ENCODE measurements at regions not wholly inside any gene's neighbourhood (a gene's known extent, or its start where the extent isn't known, plus 50 kb on each side); places are given as distances from the start of the nearest gene placed in this dataset.

- TF ChIP-seq ZBTB4 (CRISPR knock-in tag; IDR thresholded peaks at IDR 0.05) (no peak), TCF7 (IDR thresholded peaks at IDR 0.05; ENCODE audit: borderline replicate concordance) (no peak)
These were observed 903.4 kb downstream of the TECRL start (continued) for GRCh38 chr4:63505714-63506460.

GRCh38 chr4:63493265-63493664, 916.0 kb downstream of the TECRL start:
- intact Hi-C loops (cut with micrococcal nuclease; ENCODE audit: unreplicated experiment) = no loop called here
- ATAC-seq (peak; percentile 44), FAIRE-seq (no peak), DNase-seq (ENCODE audit: low read depth, low spot score) (no peak)
- SMC1A ChIA-PET (ENCODE audit: uncharacterized antibody, unreplicated experiment) = interaction anchor here (0.7 kb wide), 1 partner anchor 130 kb away, joined by 3 read pairs; no protein-coding TSS in a partner anchor
- no peaks in the 10 kb centered on the region for H3K36me3 ChIP-seq (ENCODE audit: control insufficient read depth in 2 of 2, insufficient read depth in 2 of 2, low read length in 1 of 2)
- no peaks in the 10 kb centered on the region for H3K79me2 ChIP-seq (ENCODE audit: control insufficient read depth, insufficient read depth, low read length)
- CTCF ChIA-PET = no interaction called here
- RAD21 ChIA-PET (ENCODE audit: unreplicated experiment) = no interaction called here
- in situ Hi-C loops (cut with MboI) = no loop called here
- H3K4me1 ChIP-seq (ENCODE audit: control insufficient read depth, insufficient read depth, low read length) = no peaks in the 10 kb centered on the region
- no peaks in the 10 kb centered on the region for H4K20me1 ChIP-seq (ENCODE audit: control insufficient read depth, insufficient read depth)
- 0 out of 2 replicates have a peak overlapping the region, but pooled peaks have one; percentile 24 for H3K27ac ChIP-seq (ENCODE audit: control insufficient read depth, insufficient read depth)
- H3K9ac ChIP-seq (ENCODE audit: control insufficient read depth, insufficient read depth, low read length) = no peak overlapping the region
- POLR2A ChIA-PET = interaction anchor here (1.5 kb wide), 1 partner anchor 9 kb away, joined by 4 read pairs; no protein-coding TSS in a partner anchor
- TF ChIP-seq TAF1 (IDR thresholded peaks at IDR 0.05; ENCODE audit: borderline replicate concordance, low read depth, low read length) (no peak), RCOR1 (conservative IDR thresholded peaks at IDR 0.05; ENCODE audit: low read depth, low read length) (no peak), MAX (IDR thresholded peaks at IDR 0.05; ENCODE audit: low read depth, low read length) (no peak), MEF2B (IDR thresholded peaks at IDR 0.05; ENCODE audit: partially characterized antibody, poor library complexity, severe bottlenecking) (peak; percentile 12)
- H3K27me3 ChIP-seq (replicated peaks in 1 of 2; ENCODE audit: control insufficient read depth in 2 of 2, insufficient read depth in 2 of 2, low read length in 1 of 2) = no peaks in the 10 kb centered on the region
- H2AFZ ChIP-seq (ENCODE audit: control insufficient read depth, low read depth, low read length) = no peak overlapping the region
- H3K4me3 ChIP-seq = no peak overlapping the region
- H3K4me2 ChIP-seq (ENCODE audit: control insufficient read depth, insufficient read depth) = no peak overlapping the region
- no peaks in the 10 kb centered on the region for H3K9me3 ChIP-seq (replicated peaks; ENCODE audit: control insufficient read depth, insufficient read depth, low read length)
- no TSS peak for BruUV-seq (replicated peaks)

All from GM12878 (cell line).